ENCODE measurements at regions not wholly inside any gene's neighbourhood (a gene's known extent, or its start where the extent isn't known, plus 50 kb on each side); places are given as distances from the start of the nearest gene placed in this dataset.

- TF ChIP-seq CTCF (IDR thresholded peaks at IDR 0.05) (no peak), POLR2A (IDR thresholded peaks at IDR 0.05) (no peak), EP300 (IDR thresholded peaks at IDR 0.05) (no peak)
Observed at GRCh38 chr19:30802424-30803013, 430.3 kb downstream of the ZNF536 start.

Data from tibial nerve (tissue), 4 donors.